HEK293T (cell line): ENCODE measurements at regions not wholly inside any gene's neighbourhood (a gene's known extent, or its start where the extent isn't known, plus 50 kb on each side); places are given as distances from the start of the nearest gene placed in this dataset.

ENCODE experiments used
- BHLHE40 ChIP-seq: fragments of 450-650 bp; IDR thresholded peaks from 2 replicates; pipeline ENCODE4 v1.6.1; 2016; ENCODE audit warnings: mild to moderate bottlenecking, moderate library complexity, borderline replicate concordance
- ELF4 ChIP-seq: fragments of 450-650 bp; IDR thresholded peaks from 2 replicates; pipeline ENCODE4 v1.6.1; 2017; ENCODE audit warnings: antibody characterized with exemption
- SP1 ChIP-seq: fragments of 450-650 bp; IDR thresholded peaks from 2 replicates; pipeline ENCODE4 v1.6.1; 2017

DNA sequence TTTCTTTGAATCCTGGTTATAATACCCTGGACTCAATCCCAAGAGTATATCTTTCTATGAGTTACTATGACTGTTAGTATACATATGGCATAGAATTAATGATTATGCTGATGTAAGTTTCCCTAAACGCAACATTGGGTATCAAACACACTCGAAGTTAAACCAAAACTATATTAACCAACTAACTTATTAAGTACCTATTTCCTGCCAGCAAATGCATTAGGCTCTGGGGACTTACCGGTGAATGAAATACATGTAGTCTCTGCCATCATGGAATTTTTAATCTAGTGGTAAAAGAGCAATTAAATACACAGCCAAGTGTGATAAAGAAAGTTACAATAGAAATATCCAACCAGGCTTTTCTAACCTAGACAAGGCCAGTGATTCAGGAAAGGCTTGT, 193.6 kb upstream of the ADGRL2 start:
- TF ChIP-seq SP1, result no peak
- no peak for TF ChIP-seq BHLHE40
- no peak for TF ChIP-seq ELF4
